Endodermal cell (in vitro differentiated cells): ENCODE measurements at regions not wholly inside any gene's neighbourhood (a gene's known extent, or its start where the extent isn't known, plus 50 kb on each side); places are given as distances from the start of the nearest gene placed in this dataset.
A peak's percentile ranks its signal among the peaks of the same experiment; 100 is the strongest.

Experiments
- DNase-seq: peaks from one replicate; pipeline ENCODE4 v3.0.0-alpha.2; 2017
- H3K27ac ChIP-seq: 2 replicates; pipeline ENCODE4 v1.5.1; 2013; ENCODE audit warnings: mild to moderate bottlenecking, low read depth, low read length, moderate library complexity
- H3K27me3 ChIP-seq: 2 replicates; pipeline ENCODE4 v1.6.1; 2013; ENCODE audit warnings: mild to moderate bottlenecking, low read length, moderate library complexity; ENCODE audit not compliant: insufficient read depth, control insufficient read depth, poor library complexity, severe bottlenecking
- H3K36me3 ChIP-seq: 2 replicates; pipeline ENCODE4 v1.7.0; 2013; ENCODE audit warnings: mild to moderate bottlenecking, low read length, moderate library complexity; ENCODE audit not compliant: control insufficient read depth, insufficient read depth
- H3K4me1 ChIP-seq: one replicate; pipeline ENCODE4 v1.7.0; 2013; ENCODE audit warnings: low read length; ENCODE audit not compliant: control insufficient read depth, insufficient read depth
- H3K4me3 ChIP-seq: 2 replicates; pipeline ENCODE4 v1.5.1; 2013; ENCODE audit warnings: mild to moderate bottlenecking, low read length, moderate library complexity
- H3K9ac ChIP-seq: 2 replicates; pipeline ENCODE4 v1.6.1; 2013; ENCODE audit warnings: mild to moderate bottlenecking, low read length, moderate library complexity; ENCODE audit not compliant: poor library complexity, severe bottlenecking; ENCODE audit errors: extremely low read depth
- H3K9me3 ChIP-seq: 2 replicates; pipeline ENCODE4 v1.6.1; 2013; ENCODE audit warnings: mild to moderate bottlenecking, low read length, moderate library complexity; ENCODE audit not compliant: control insufficient read depth
- H3K27ac Mint-ChIP-seq: 2 replicates; pipeline ENCODE4 v1.8.0; 2020; ENCODE audit warnings: mixed read lengths
- H3K27me3 Mint-ChIP-seq: 2 replicates; pipeline ENCODE4 v1.8.0; 2021; ENCODE audit warnings: mild to moderate bottlenecking, mixed read lengths; ENCODE audit not compliant: insufficient read depth
- H3K36me3 Mint-ChIP-seq: 2 replicates; pipeline ENCODE4 v1.8.0; 2020; ENCODE audit warnings: low read depth, mixed read lengths
- H3K4me1 Mint-ChIP-seq: 2 replicates; pipeline ENCODE4 v1.8.0; 2020; ENCODE audit warnings: mixed read lengths
- H3K4me3 Mint-ChIP-seq: 2 replicates; pipeline ENCODE4 v1.8.0; 2020; ENCODE audit warnings: mild to moderate bottlenecking, moderate library complexity, mixed read lengths
- H3K9me3 Mint-ChIP-seq: 2 replicates; pipeline ENCODE4 v1.8.0; 2020; ENCODE audit warnings: mild to moderate bottlenecking, mixed read lengths
- CTCF ChIP-seq: fragments of 200-600 bp; sonication (generic); conservative IDR thresholded peaks from 2 replicates; pipeline ENCODE4 v1.5.0; 2021; ENCODE audit warnings: antibody characterized with exemption, mild to moderate bottlenecking
- whole genome bisulfite sequencing, 2 experiments: methylation state at CpG; one replicate each; pipeline versions ENCODE4 v1.1.5 to v1.1.7; 2013; ENCODE audit warnings: missing lambda C conversion rate in 2 of 2, mixed read lengths in 1 of 2; ENCODE audit not compliant: insufficient coverage in 1 of 2, insufficient read length in 1 of 2; 5-methylcytosine and 5-hydroxymethylcytosine counted together

GRCh38 chr18:68435581-68435980, 279.3 kb downstream of the TMX3 start:
- Mint-ChIP-seq H3K27me3 (no peaks in the 10 kb centered on the region), H3K36me3 (peaks cover 5% of the 10 kb centered on the region), H3K4me3 (no peak overlapping the region), H3K27ac (no peak overlapping the region), H3K9me3 (peaks cover 6% of the 10 kb centered on the region), H3K4me1 (peaks cover 7% of the 10 kb centered on the region)
- Histone ChIP-seq H3K4me1 (no peaks in the 10 kb centered on the region), H3K36me3 (no peaks in the 10 kb centered on the region), H3K27me3 (no peaks in the 10 kb centered on the region), H3K27ac (no peak overlapping the region), H3K4me3 (no peak overlapping the region), H3K9me3 (peaks cover 11% of the 10 kb centered on the region), H3K9ac (no peak overlapping the region)
- no peak for TF ChIP-seq CTCF
- 95 to 100% methylated on average over 1 to 2 of the region's 2 CpGs for WGBS, 2 experiments
- no peak for DNase-seq

- Histone ChIP-seq H3K4me3 (no peak overlapping the region), H3K9ac (no peak overlapping the region), H3K27me3 (no peaks in the 10 kb centered on the region), H3K36me3 (no peaks in the 10 kb centered on the region), H3K27ac (no peak overlapping the region), H3K4me1 (no peaks in the 10 kb centered on the region), H3K9me3 (no peaks in the 10 kb centered on the region)
- 91 to 92% methylated on average over 5 of the region's 5 CpGs for WGBS, 2 experiments
- H3K4me3 Mint-ChIP-seq: no peak overlapping the region
- H3K27ac Mint-ChIP-seq: no peak overlapping the region
- H3K4me1 Mint-ChIP-seq: no peaks in the 10 kb centered on the region
- no peaks in the 10 kb centered on the region for H3K9me3 Mint-ChIP-seq
- no peaks in the 10 kb centered on the region for H3K36me3 Mint-ChIP-seq
- no peaks in the 10 kb centered on the region for H3K27me3 Mint-ChIP-seq
- DNase-seq: no peak
- no peak for TF ChIP-seq CTCF
Measured at GRCh38 chr18:68431922-68432198, 283.0 kb downstream of the TMX3 start.

- Mint-ChIP-seq H3K4me3 (no peak overlapping the region), H3K4me1 (no peaks in the 10 kb centered on the region), H3K27ac (no peak overlapping the region), H3K9me3 (no peaks in the 10 kb centered on the region), H3K27me3 (no peaks in the 10 kb centered on the region), H3K36me3 (no peaks in the 10 kb centered on the region)
- Histone ChIP-seq H3K9ac (no peak overlapping the region), H3K4me1 (no peaks in the 10 kb centered on the region), H3K4me3 (no peak overlapping the region), H3K27me3 (no peaks in the 10 kb centered on the region), H3K27ac (no peak overlapping the region), H3K9me3 (no peaks in the 10 kb centered on the region), H3K36me3 (no peaks in the 10 kb centered on the region)
- 86 to 92% methylated on average over 4 to 6 of the region's 6 CpGs for WGBS, 2 experiments
- DNase-seq: peak; percentile 43
- TF ChIP-seq CTCF: no peak
Measured at GRCh38 chr18:68431111-68431921, 283.6 kb downstream of the TMX3 start.
